SK-N-SH (cell line): ENCODE measurements at regions not wholly inside any gene's neighbourhood (a gene's known extent, or its start where the extent isn't known, plus 50 kb on each side); places are given as distances from the start of the nearest gene placed in this dataset.
A peak's percentile ranks its signal among the peaks of the same experiment; 100 is the strongest.

Source experiments
- CTCF ChIA-PET: fragments of 300-600, 350-600 bp; formaldehyde crosslinking; extraction: SDS; loops from one replicate; lab custom pipeline; 2021; lab: Yijun Ruan, JAX
- POLR2A ChIA-PET: fragments of 350-600 bp; sonication (Branson Sonifier 250); formaldehyde crosslinking; extraction: SDS; loops from one replicate; lab custom pipeline; 2020; ENCODE audit warnings: antibody characterized with exemption, inconsistent platforms; lab: Yijun Ruan, JAX
- DNase-seq: peaks from one replicate; pipeline ENCODE4 v3.0.0; 2012
- H2AFZ ChIP-seq: fragments of 200-600 bp; sonication (generic); 2 replicates; pipeline ENCODE4 v1.8.1; 2016; ENCODE audit warnings: antibody characterized with exemption, mild to moderate bottlenecking, low read depth
- H3F3A ChIP-seq: fragments of 200-600 bp; sonication (generic); replicated peaks from 2 replicates; pipeline ENCODE3; 2016; ENCODE audit warnings: antibody characterized with exemption, mild to moderate bottlenecking; ENCODE audit not compliant: insufficient read depth
- H3K27ac ChIP-seq, 2 experiments: fragments of 200-500 bp in 1 of 2; fragments of 200-600 bp in 1 of 2; sonication (Bioruptor generic) in 1 of 2; sonication (generic), shearing (Covaris generic) in 1 of 2; 2 replicates each; pipeline versions ENCODE4 v1.5.1 to v1.6.1; 2014 to 2016; ENCODE audit warnings: low read depth in 2 of 2, inconsistent platforms in 1 of 2, low read length in 1 of 2, mild to moderate bottlenecking in 1 of 2, mixed read lengths in 1 of 2
- H3K27me3 ChIP-seq: fragments of 200-600 bp; sonication (generic), shearing (Covaris generic); 2 replicates; pipeline ENCODE4 v1.6.1; 2016; ENCODE audit warnings: mixed run types; ENCODE audit not compliant: insufficient read depth
- H3K36me3 ChIP-seq, 2 experiments: fragments of 200-500 bp in 1 of 2; fragments of 200-600 bp in 1 of 2; sonication (Bioruptor generic) in 1 of 2; sonication (generic) in 1 of 2; replicated peaks in 1 of 2; 2 replicates each; pipeline versions ENCODE3 to v1.5.1; 2014 to 2016; ENCODE audit warnings: low read length in 1 of 2, mild to moderate bottlenecking in 1 of 2; ENCODE audit not compliant: insufficient read depth in 2 of 2, control insufficient read depth in 1 of 2
- H3K4me1 ChIP-seq, 2 experiments: fragments of 200-500 bp in 1 of 2; fragments of 200-600 bp in 1 of 2; sonication (Bioruptor generic) in 1 of 2; sonication (generic), shearing (Covaris generic) in 1 of 2; 2 replicates each; pipeline versions ENCODE4 v1.5.1 to v1.6.1; 2014 to 2016; ENCODE audit warnings: low read depth in 1 of 2, low read length in 1 of 2, mixed run types in 1 of 2; ENCODE audit not compliant: insufficient read depth in 2 of 2, control insufficient read depth in 1 of 2
- H3K4me2 ChIP-seq: fragments of 200-600 bp; sonication (generic), shearing (Covaris generic); 2 replicates; pipeline ENCODE4 v1.6.1; 2017; ENCODE audit warnings: mixed run types
- H3K4me3 ChIP-seq, 2 experiments: fragments of 200-500 bp in 1 of 2; fragments of 200-600 bp in 1 of 2; sonication (Bioruptor generic) in 1 of 2; sonication (generic), shearing (Covaris generic) in 1 of 2; 2 replicates each; pipeline versions ENCODE4 v1.5.1 to v1.8.1; 2014 to 2016; ENCODE audit warnings: low read depth in 2 of 2, inconsistent platforms in 1 of 2, low read length in 1 of 2, mild to moderate bottlenecking in 1 of 2, mixed read lengths in 1 of 2, moderate library complexity in 1 of 2
- H3K79me2 ChIP-seq: fragments of 200-600 bp; sonication (generic); 2 replicates; pipeline ENCODE4 v1.8.1; 2017; ENCODE audit warnings: mild to moderate bottlenecking; ENCODE audit not compliant: insufficient read depth
- H3K9ac ChIP-seq: fragments of 200-600 bp; sonication (generic); 2 replicates; pipeline ENCODE4 v1.6.1; 2017; ENCODE audit warnings: mixed run types
- H3K9me2 ChIP-seq: fragments of 200-600 bp; sonication (generic); 2 replicates; pipeline ENCODE4 v1.6.1; 2017; ENCODE audit warnings: mixed run types
- H3K9me3 ChIP-seq: fragments of 200-600 bp; sonication (generic); 2 replicates; pipeline ENCODE4 v1.6.1; 2017; ENCODE audit warnings: mixed run types, mild to moderate bottlenecking, moderate library complexity
- H4K20me1 ChIP-seq: fragments of 200-600 bp; sonication (generic); 2 replicates; pipeline ENCODE4 v1.6.1; 2017; ENCODE audit warnings: mild to moderate bottlenecking, mixed run types; ENCODE audit not compliant: insufficient read depth
- CHD2 ChIP-seq: fragments of 150-350 bp; IDR thresholded peaks from 2 replicates; pipeline ENCODE4 v1.6.1; 2018; ENCODE audit warnings: low read length; ENCODE audit not compliant: partially characterized antibody
- ELF1 ChIP-seq: IDR thresholded peaks from 2 replicates; pipeline ENCODE4 v1.4.0; 2012
- EP300 ChIP-seq, 2 experiments: IDR thresholded peaks; 2 replicates each; pipeline versions ENCODE4 v1.4.0 to v1.6.1; 2012; ENCODE audit warnings: borderline replicate concordance in 1 of 2, low read depth in 1 of 2, low read length in 1 of 2
- FOXJ3 ChIP-seq: sonication (generic); formaldehyde crosslinking; IDR thresholded peaks from 2 replicates; pipeline ENCODE4 v1.5.1; 2020; ENCODE audit warnings: mild to moderate bottlenecking, missing genetic modification reagents
- FOXM1 ChIP-seq: IDR thresholded peaks from 2 replicates; pipeline ENCODE4 v1.4.0; 2012; ENCODE audit warnings: low read depth, mild to moderate bottlenecking
- GABPA ChIP-seq: IDR thresholded peaks from 2 replicates; pipeline ENCODE4 v1.4.0; 2012; ENCODE audit warnings: low read depth, mild to moderate bottlenecking
- GATA2 ChIP-seq: sonication (generic); formaldehyde crosslinking; IDR thresholded peaks from 2 replicates; pipeline ENCODE4 v1.5.0; 2020; ENCODE audit warnings: mild to moderate bottlenecking, missing genetic modification reagents
- IRF3 ChIP-seq: fragments of 150-350 bp; IDR thresholded peaks from 2 replicates; pipeline ENCODE4 v1.6.1; 2016; ENCODE audit warnings: mild to moderate bottlenecking, low read depth, low read length
- MEF2A ChIP-seq: IDR thresholded peaks from 2 replicates; pipeline ENCODE4 v1.4.0; 2012; ENCODE audit warnings: low read depth, borderline replicate concordance
- NRF1 ChIP-seq: IDR thresholded peaks from 2 replicates; pipeline ENCODE4 v1.6.1; 2012; ENCODE audit warnings: low read depth, mild to moderate bottlenecking, low read length
- POLR2AphosphoS5 ChIP-seq: IDR thresholded peaks from 2 replicates; pipeline ENCODE4 v1.6.1; 2012; ENCODE audit warnings: low read depth, low read length
- RAD21 ChIP-seq: IDR thresholded peaks from 2 replicates; pipeline ENCODE4 v1.6.1; 2012; ENCODE audit warnings: mild to moderate bottlenecking, low read length
- RCOR1 ChIP-seq: fragments of 150-350 bp; IDR thresholded peaks from 2 replicates; pipeline ENCODE4 v1.6.1; 2017; ENCODE audit warnings: antibody characterized with exemption, low read length
- REST ChIP-seq: IDR thresholded peaks from 2 replicates; pipeline ENCODE4 v1.6.1; 2012; ENCODE audit warnings: mild to moderate bottlenecking, low read depth, low read length, moderate library complexity
- RXRA ChIP-seq: IDR thresholded peaks from 2 replicates; pipeline ENCODE4 v1.4.0; 2012; ENCODE audit warnings: low read depth, mild to moderate bottlenecking, borderline replicate concordance
- SIN3A ChIP-seq: IDR thresholded peaks from 2 replicates; pipeline ENCODE4 v1.6.1; 2012; ENCODE audit warnings: low read depth, mild to moderate bottlenecking, low read length, moderate library complexity, borderline replicate concordance
- TCF12 ChIP-seq: IDR thresholded peaks from 2 replicates; pipeline ENCODE4 v1.4.0; 2012
- YY1 ChIP-seq: IDR thresholded peaks from 2 replicates; pipeline ENCODE4 v1.4.0; 2012; ENCODE audit warnings: low read depth, mild to moderate bottlenecking
- WGBS: methylation state at CpG from one replicate; pipeline ENCODE4 v1.1.6; 2017; ENCODE audit warnings: low lambda C conversion rate; 5-methylcytosine and 5-hydroxymethylcytosine counted together
- TF ChIP-seq, protein P1 (sequence below): IDR thresholded peaks from 2 replicates; pipeline ENCODE4 v1.4.0; 2012; ENCODE audit warnings: low read depth, borderline replicate concordance
- TF ChIP-seq, protein P2 (sequence below): fragments of 200-600 bp; sonication (generic); IDR thresholded peaks from 2 replicates; pipeline ENCODE4 v1.6.1; 2017; ENCODE audit warnings: antibody characterized with exemption, mild to moderate bottlenecking, moderate library complexity
- TF ChIP-seq, protein P3 (sequence below): IDR thresholded peaks from 2 replicates; pipeline ENCODE4 v1.4.0; 2012; ENCODE audit warnings: low read depth, borderline replicate concordance
- TF ChIP-seq, protein P4 (sequence below): IDR thresholded peaks from 2 replicates; pipeline ENCODE4; 2012

- no peak overlapping the region for H3K9ac ChIP-seq
- no peaks in the 10 kb centered on the region for H3F3A ChIP-seq
- no peaks in the 10 kb centered on the region for H3K36me3 ChIP-seq
- no peaks in the 10 kb centered on the region for H3K9me2 ChIP-seq
- no peaks in the 10 kb centered on the region for H4K20me1 ChIP-seq
- H3K9me3 ChIP-seq = no peaks in the 10 kb centered on the region
- H3K4me3 ChIP-seq = no peak overlapping the region
- 40% methylated on average over 9 of the region's 11 CpGs for WGBS
- H3K27me3 ChIP-seq = no peaks in the 10 kb centered on the region
- CTCF ChIA-PET = interaction anchor here (1.1 to 1.7 kb wide), 4 partner anchors 24 to 212 kb away, joined by 3 to 8 read pairs (median 6); no protein-coding TSS in a partner anchor
- H3K27ac ChIP-seq = peak overlapping the region in 1 of 2 experiments; percentile 100; a peak in 3 of 4 replicates
- H3K79me2 ChIP-seq = no peaks in the 10 kb centered on the region
- H3K4me2 ChIP-seq = no peak overlapping the region
- peak; percentile 78 for DNase-seq
- no peak overlapping the region for H2AFZ ChIP-seq
- POLR2A ChIA-PET = interaction anchor here (0.6 to 1.0 kb wide), 3 partner anchors 11 to 558 kb away, joined by 3 to 6 read pairs (median 3); partner anchors contain the start of gene PHOX2B
- peaks cover 0 to 64% of the 10 kb centered on the region in 2 experiments; a peak in 2 of 4 replicates for H3K4me1 ChIP-seq
- TF ChIP-seq IRF3 (no peak), MEF2A (no peak), FOXJ3 (CRISPR knock-in tag) (no peak), TCF12 (peak; percentile 23; the same call in 1 of the 2 replicates), YY1 (no peak), EP300 (IDR thresholded peaks at IDR 0.05; ENCODE audit: borderline replicate concordance in 1 of 2, low read depth in 1 of 2, low read length in 1 of 2) (peak in 1 of 2 experiments; percentile 88; a peak in 2 of 4 replicates), SIN3A (no peak), NRF1 (no peak), CHD2 (peak; percentile 42), POLR2AphosphoS5 (no peak), ELF1 (no peak), RCOR1 (peak; percentile 73; the same call in 1 of the 2 replicates), REST (no peak), FOXM1 (no peak), GATA2 (CRISPR knock-in tag) (peak; percentile 46), RAD21 (no peak), GABPA (no peak), RXRA (no peak)
- TF ChIP-seq, protein P1, sequence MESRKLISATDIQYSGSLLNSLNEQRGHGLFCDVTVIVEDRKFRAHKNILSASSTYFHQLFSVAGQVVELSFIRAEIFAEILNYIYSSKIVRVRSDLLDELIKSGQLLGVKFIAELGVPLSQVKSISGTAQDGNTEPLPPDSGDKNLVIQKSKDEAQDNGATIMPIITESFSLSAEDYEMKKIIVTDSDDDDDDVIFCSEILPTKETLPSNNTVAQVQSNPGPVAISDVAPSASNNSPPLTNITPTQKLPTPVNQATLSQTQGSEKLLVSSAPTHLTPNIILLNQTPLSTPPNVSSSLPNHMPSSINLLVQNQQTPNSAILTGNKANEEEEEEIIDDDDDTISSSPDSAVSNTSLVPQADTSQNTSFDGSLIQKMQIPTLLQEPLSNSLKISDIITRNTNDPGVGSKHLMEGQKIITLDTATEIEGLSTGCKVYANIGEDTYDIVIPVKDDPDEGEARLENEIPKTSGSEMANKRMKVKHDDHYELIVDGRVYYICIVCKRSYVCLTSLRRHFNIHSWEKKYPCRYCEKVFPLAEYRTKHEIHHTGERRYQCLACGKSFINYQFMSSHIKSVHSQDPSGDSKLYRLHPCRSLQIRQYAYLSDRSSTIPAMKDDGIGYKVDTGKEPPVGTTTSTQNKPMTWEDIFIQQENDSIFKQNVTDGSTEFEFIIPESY = no peak
- TF ChIP-seq, protein P2, sequence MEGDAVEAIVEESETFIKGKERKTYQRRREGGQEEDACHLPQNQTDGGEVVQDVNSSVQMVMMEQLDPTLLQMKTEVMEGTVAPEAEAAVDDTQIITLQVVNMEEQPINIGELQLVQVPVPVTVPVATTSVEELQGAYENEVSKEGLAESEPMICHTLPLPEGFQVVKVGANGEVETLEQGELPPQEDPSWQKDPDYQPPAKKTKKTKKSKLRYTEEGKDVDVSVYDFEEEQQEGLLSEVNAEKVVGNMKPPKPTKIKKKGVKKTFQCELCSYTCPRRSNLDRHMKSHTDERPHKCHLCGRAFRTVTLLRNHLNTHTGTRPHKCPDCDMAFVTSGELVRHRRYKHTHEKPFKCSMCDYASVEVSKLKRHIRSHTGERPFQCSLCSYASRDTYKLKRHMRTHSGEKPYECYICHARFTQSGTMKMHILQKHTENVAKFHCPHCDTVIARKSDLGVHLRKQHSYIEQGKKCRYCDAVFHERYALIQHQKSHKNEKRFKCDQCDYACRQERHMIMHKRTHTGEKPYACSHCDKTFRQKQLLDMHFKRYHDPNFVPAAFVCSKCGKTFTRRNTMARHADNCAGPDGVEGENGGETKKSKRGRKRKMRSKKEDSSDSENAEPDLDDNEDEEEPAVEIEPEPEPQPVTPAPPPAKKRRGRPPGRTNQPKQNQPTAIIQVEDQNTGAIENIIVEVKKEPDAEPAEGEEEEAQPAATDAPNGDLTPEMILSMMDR = no peak
- TF ChIP-seq, protein P3, sequence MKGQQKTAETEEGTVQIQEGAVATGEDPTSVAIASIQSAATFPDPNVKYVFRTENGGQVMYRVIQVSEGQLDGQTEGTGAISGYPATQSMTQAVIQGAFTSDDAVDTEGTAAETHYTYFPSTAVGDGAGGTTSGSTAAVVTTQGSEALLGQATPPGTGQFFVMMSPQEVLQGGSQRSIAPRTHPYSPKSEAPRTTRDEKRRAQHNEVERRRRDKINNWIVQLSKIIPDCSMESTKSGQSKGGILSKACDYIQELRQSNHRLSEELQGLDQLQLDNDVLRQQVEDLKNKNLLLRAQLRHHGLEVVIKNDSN = no peak
- TF ChIP-seq, protein P4, sequence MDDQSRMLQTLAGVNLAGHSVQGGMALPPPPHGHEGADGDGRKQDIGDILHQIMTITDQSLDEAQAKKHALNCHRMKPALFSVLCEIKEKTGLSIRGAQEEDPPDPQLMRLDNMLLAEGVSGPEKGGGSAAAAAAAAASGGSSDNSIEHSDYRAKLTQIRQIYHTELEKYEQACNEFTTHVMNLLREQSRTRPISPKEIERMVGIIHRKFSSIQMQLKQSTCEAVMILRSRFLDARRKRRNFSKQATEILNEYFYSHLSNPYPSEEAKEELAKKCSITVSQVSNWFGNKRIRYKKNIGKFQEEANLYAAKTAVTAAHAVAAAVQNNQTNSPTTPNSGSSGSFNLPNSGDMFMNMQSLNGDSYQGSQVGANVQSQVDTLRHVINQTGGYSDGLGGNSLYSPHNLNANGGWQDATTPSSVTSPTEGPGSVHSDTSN = no peak
Observed at GRCh38 chr4:42306221-42307109, 90.8 kb upstream of the SHISA3 start.
